ENCODE measurements at regions not wholly inside any gene's neighbourhood (a gene's known extent, or its start where the extent isn't known, plus 50 kb on each side); places are given as distances from the start of the nearest gene placed in this dataset.
"Not testable (repeated sequence)": the region's sequence is repeated elsewhere in the genome, so short reads cannot be mapped to it uniquely, and the experiment has no call there.

DNA sequence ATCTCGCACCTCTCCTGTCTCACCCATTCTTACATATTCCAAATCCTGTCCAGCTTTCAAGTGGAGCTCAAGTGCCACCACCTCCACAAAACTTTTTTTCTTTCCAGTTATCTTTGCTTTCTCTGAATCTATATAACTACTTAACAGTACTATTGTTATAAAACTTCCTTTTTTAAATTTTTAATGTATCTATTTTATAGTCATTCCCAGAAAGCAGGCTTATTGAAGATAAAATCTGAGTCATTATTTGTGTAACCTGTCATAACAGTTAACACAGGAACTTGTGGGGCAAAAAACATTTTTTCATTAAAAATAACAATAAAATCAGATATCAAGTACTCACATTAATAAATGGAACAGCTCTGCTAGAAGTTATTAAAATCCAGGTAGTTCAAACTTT, 73.3 kb upstream of the ALCAM start:
- DNase-seq, result no peak

DNA sequence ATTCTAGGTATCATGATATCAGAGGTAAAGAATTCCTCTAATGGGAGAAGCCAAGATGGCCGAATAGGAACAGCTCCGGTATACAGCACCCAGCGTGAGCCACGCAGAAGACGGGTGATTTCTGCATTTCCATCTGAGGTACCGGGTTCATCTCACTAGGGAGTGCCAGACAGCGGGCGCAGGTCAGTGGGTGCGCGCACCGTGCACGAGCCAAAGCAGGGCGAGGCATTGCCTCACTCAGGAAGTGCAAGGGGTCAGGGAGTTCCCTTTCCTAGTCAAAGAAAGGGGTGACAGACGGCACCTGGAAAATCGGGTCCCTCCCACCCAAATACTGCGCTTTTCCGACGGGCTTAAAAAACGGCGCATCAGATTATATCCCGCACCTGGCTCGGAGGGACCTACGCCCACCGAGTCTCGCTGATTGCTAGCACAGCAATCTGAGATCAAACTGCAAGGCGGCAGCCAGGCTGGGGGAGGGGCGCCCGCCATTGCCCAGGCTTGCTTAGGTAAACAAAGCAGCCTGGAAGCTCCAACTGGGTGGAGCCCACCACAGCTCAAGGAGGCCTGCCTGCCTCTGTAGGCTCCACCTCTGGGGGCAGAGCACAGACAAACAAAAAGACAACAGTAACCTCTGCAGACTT, 70.4 kb upstream of the ALCAM start:
- not testable (repeated sequence) for DNase-seq

DNA sequence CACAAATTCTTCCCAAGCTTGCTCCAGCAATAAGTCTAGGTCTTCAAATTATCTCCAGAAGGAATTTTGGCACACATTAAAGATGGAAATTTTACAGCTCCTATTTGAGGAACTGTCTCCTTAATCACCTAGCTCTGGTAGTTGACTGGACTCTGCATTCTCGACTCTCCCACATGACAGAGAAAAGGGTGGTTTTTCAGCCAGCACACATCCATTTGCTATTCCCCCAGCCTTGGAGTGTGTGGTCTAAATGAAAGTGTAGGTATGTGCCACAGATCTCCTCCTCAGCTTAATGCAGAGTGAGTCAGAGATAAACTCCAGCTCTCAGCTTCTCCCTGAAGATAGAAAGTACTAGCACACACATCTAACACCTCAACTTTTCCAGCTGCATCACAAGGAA, 62.2 kb upstream of the ALCAM start:
- DNase-seq, result no peak

DNA sequence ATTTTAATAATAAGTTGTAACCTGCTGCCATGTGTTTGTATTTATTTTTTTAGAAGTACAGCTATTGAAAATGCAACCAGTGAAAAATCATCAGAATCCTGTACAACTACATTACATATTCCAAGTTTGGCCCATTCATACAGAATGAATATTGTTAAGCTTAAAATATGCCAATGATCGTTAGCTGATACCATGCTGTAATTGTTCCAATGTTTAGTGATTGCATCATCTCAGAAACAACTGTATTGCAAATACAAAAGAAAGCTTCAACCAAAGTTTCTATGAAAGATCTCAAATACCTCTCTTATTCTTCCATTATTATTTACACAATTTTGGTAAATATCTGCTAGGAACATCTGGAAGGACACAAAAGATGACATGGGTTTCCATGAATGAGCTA, 51.6 kb upstream of the ALCAM start:
- no peak for DNase-seq

DNA sequence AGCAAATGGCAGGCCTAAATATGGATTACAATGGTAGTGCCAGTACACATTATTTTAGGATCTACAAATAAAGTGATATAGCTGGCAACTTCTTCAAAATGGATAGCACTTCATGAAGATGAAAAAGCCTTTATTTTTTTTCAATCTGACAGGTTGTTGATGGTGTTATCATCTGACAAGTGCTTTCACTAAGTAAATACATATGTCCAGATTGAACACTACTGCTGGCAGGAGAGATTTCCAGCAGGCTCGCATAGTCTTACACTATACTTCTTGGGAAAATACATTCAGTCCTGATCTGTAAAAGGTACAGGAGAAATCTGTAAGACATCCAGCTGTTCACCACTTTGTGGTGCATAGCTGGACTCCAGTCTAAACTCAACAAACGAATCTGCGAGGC, 50.9 kb upstream of the ALCAM start:
- no peak for DNase-seq

DNA sequence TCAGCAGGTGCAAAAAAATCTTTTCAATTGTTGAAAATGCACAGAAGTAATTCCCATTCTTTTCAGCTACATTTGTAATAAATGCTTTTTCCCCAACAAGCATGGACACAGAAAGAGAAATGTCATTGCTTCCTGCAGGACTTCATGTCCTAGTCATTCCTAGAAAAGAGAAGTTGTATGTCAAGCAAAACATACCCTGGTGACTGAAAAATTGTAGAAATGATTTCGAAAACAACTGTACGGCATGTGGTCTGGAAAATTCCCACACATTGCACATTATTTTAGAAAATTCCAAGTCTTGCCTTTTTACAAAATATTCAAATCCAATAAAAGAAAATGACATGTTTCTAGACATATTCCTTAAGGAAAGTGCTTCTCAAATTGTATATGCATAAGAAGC, 50.4 kb upstream of the ALCAM start:
- DNase-seq, result no peak

All from CD4-positive, alpha-beta T cell treated with Interleukin-17A for 1 hour (primary cell).